H1 (cell line): ENCODE measurements at regions not wholly inside any gene's neighbourhood (a gene's known extent, or its start where the extent isn't known, plus 50 kb on each side); places are given as distances from the start of the nearest gene placed in this dataset.

Experiments
- CTCF ChIA-PET: fragments of 300-600 bp; sonication (Branson Sonifier 250); formaldehyde crosslinking; loops from one replicate; lab custom pipeline; 2021; ENCODE audit not compliant: partially characterized antibody; lab: Charles Lee
- POLR2A ChIA-PET: fragments of 300-600 bp; sonication (Branson Sonifier 250); formaldehyde crosslinking; loops from one replicate; lab custom pipeline; 2021; ENCODE audit warnings: inconsistent platforms; ENCODE audit not compliant: partially characterized antibody; lab: Charles Lee
- DNase-seq, 2 experiments: peaks; one replicate each; pipeline versions ENCODE4 v3.0.0 to v3.0.0-alpha.2; 2010 to 2022; ENCODE audit warnings: low spot score in 2 of 2, low read depth in 1 of 2, mixed read lengths in 1 of 2
- FAIRE-seq: peaks from 2 replicates; lab custom pipeline; 2011; peaks lifted over from hg19 to GRCh38; lab: Jason Lieb, UNC
- H2AFZ ChIP-seq: 2 replicates; pipeline ENCODE4 v1.8.1; 2012; ENCODE audit warnings: low read length, inconsistent platforms
- H2AK5ac ChIP-seq: 2 replicates; pipeline ENCODE4 v1.6.1; 2013; ENCODE audit warnings: low read depth, low read length
- H2BK120ac ChIP-seq: replicated peaks from 2 replicates; pipeline ENCODE3; 2013; ENCODE audit warnings: low read depth, low read length, inconsistent platforms
- H2BK12ac ChIP-seq: 2 replicates; pipeline ENCODE4 v1.6.1; 2013; ENCODE audit warnings: low read depth, low read length
- H2BK15ac ChIP-seq: 2 replicates; pipeline ENCODE4 v1.6.1; 2013; ENCODE audit warnings: low read length
- H2BK20ac ChIP-seq: 2 replicates; pipeline ENCODE4 v1.6.1; 2013; ENCODE audit warnings: low read length
- H2BK5ac ChIP-seq: 2 replicates; pipeline ENCODE4 v1.6.1; 2013; ENCODE audit warnings: low read depth, low read length
- H3K14ac ChIP-seq: 2 replicates; pipeline ENCODE4 v1.6.1; 2013; ENCODE audit warnings: inconsistent platforms; ENCODE audit not compliant: insufficient read length
- H3K18ac ChIP-seq: 2 replicates; pipeline ENCODE4 v1.6.1; 2013; ENCODE audit warnings: low read length; ENCODE audit errors: extremely low read depth
- H3K23ac ChIP-seq: 2 replicates; pipeline ENCODE4 v1.6.1; 2013; ENCODE audit warnings: inconsistent platforms; ENCODE audit not compliant: insufficient read length
- H3K23me2 ChIP-seq: 2 replicates; pipeline ENCODE4 v1.6.1; 2013; ENCODE audit warnings: low read depth, low read length
- H3K27ac ChIP-seq: 2 replicates; pipeline ENCODE4 v1.6.1; 2011; ENCODE audit warnings: low read depth, low read length, inconsistent platforms
- H3K27me3 ChIP-seq, 4 experiments: replicated peaks in 1 of 4; 1 replicate in 1 of 4; 2 replicates in 3 of 4; pipeline versions ENCODE4 v1.6.1 to v1.8.1; 2011 to 2013; ENCODE audit warnings: low read length in 3 of 4, mild to moderate bottlenecking in 3 of 4, inconsistent platforms in 2 of 4, mixed read lengths in 2 of 4, moderate library complexity in 1 of 4; ENCODE audit not compliant: control insufficient read depth in 3 of 4, insufficient read depth in 3 of 4; ENCODE audit errors: extremely low read depth in 1 of 4
- H3K36me3 ChIP-seq, 4 experiments: 2 replicates each; pipeline versions ENCODE4 v1.6.1 to v1.8.1; 2011 to 2013; ENCODE audit warnings: mild to moderate bottlenecking in 4 of 4, low read length in 3 of 4, moderate library complexity in 2 of 4, control low read depth in 1 of 4, inconsistent platforms in 1 of 4; ENCODE audit not compliant: insufficient read depth in 4 of 4, control insufficient read depth in 2 of 4
- H3K4ac ChIP-seq: replicated peaks from 2 replicates; pipeline ENCODE3; 2013; ENCODE audit warnings: low read length, low read depth, mixed read lengths, inconsistent platforms; ENCODE audit not compliant: insufficient read length
- H3K4me1 ChIP-seq, 4 experiments: replicated peaks in 1 of 4; 1 replicate in 1 of 4; 2 replicates in 3 of 4; pipeline versions ENCODE4 v1.6.1 to v1.8.1; 2011 to 2013; ENCODE audit warnings: low read length in 3 of 4, inconsistent platforms in 2 of 4, mixed read lengths in 1 of 4; ENCODE audit not compliant: insufficient read depth in 4 of 4, control insufficient read depth in 3 of 4
- H3K4me2 ChIP-seq, 2 experiments: 2 replicates each; pipeline versions ENCODE4 v1.6.1 to v1.8.1; 2011 to 2013; ENCODE audit warnings: low read depth in 2 of 2, low read length in 2 of 2, control low read depth in 1 of 2, inconsistent platforms in 1 of 2, mild to moderate bottlenecking in 1 of 2; ENCODE audit not compliant: insufficient read depth in 1 of 2
- H3K4me3 ChIP-seq, 4 experiments: fragments of 200-600, 300-600 bp in 1 of 4; sonication (generic), shearing (Covaris generic), sonication (Bioruptor Twin) in 1 of 4; 2 replicates each; pipeline versions ENCODE4 v1.5.1 to v1.8.1; 2011 to 2016; ENCODE audit warnings: low read length in 4 of 4, low read depth in 3 of 4, control low read depth in 2 of 4, inconsistent platforms in 2 of 4, mild to moderate bottlenecking in 2 of 4, mixed read lengths in 1 of 4, moderate library complexity in 1 of 4; ENCODE audit not compliant: insufficient read depth in 2 of 4; ENCODE audit errors: extremely low read depth in 1 of 4
- H3K56ac ChIP-seq: replicated peaks from 2 replicates; pipeline ENCODE3; 2013; ENCODE audit warnings: low read depth, mild to moderate bottlenecking, mixed read lengths, low read length, inconsistent platforms; ENCODE audit not compliant: insufficient read length
- H3K79me1 ChIP-seq: 2 replicates; pipeline ENCODE4 v1.6.1; 2013; ENCODE audit warnings: low read depth, low read length, control low read depth
- H3K79me2 ChIP-seq, 2 experiments: 2 replicates each; pipeline versions ENCODE4 v1.6.1 to v1.8.1; 2012 to 2013; ENCODE audit warnings: low read length in 2 of 2, mild to moderate bottlenecking in 2 of 2, inconsistent platforms in 1 of 2; ENCODE audit not compliant: insufficient read depth in 2 of 2, control insufficient read depth in 1 of 2
- H3K9ac ChIP-seq, 4 experiments: replicated peaks in 1 of 4; 1 replicate in 1 of 4; 2 replicates in 3 of 4; pipeline versions ENCODE4 v1.6.1 to v1.8.1; 2011 to 2013; ENCODE audit warnings: low read depth in 3 of 4, low read length in 3 of 4, control low read depth in 2 of 4, mild to moderate bottlenecking in 2 of 4, moderate library complexity in 2 of 4, inconsistent platforms in 1 of 4; ENCODE audit errors: extremely low read depth in 1 of 4
- H3K9me3 ChIP-seq, 2 experiments: 2 replicates each; pipeline versions ENCODE4 v1.6.1 to v1.8.1; 2012 to 2013; ENCODE audit warnings: mild to moderate bottlenecking in 2 of 2, moderate library complexity in 2 of 2, control low read depth in 1 of 2, inconsistent platforms in 1 of 2, low read depth in 1 of 2, low read length in 1 of 2, mixed read lengths in 1 of 2; ENCODE audit not compliant: insufficient read depth in 2 of 2
- H4K20me1 ChIP-seq, 2 experiments: replicated peaks in 1 of 2; 2 replicates each; pipeline versions ENCODE3 to v1.8.1; 2011 to 2013; ENCODE audit warnings: inconsistent platforms in 2 of 2, low read length in 2 of 2, mild to moderate bottlenecking in 1 of 2; ENCODE audit not compliant: insufficient read depth in 2 of 2, control insufficient read depth in 1 of 2
- H4K5ac ChIP-seq: 2 replicates; pipeline ENCODE4 v1.6.1; 2013; ENCODE audit warnings: low read length, low read depth, mixed read lengths, inconsistent platforms; ENCODE audit not compliant: insufficient read length
- H4K8ac ChIP-seq: 2 replicates; pipeline ENCODE4 v1.8.0; 2013; ENCODE audit warnings: mild to moderate bottlenecking, moderate library complexity, low read length, inconsistent platforms; ENCODE audit not compliant: insufficient read depth; ENCODE audit errors: extremely low read depth
- H4K91ac ChIP-seq: replicated peaks from 2 replicates; pipeline ENCODE3; 2013; ENCODE audit warnings: low read length, mixed read lengths, inconsistent platforms; ENCODE audit not compliant: insufficient read length
- ATF3 ChIP-seq: IDR thresholded peaks from 2 replicates; pipeline ENCODE4 v1.6.1; 2011; ENCODE audit warnings: low read depth, mild to moderate bottlenecking, low read length; ENCODE audit not compliant: insufficient read depth
- BCL11A ChIP-seq, 2 experiments: IDR thresholded peaks; one replicate each; pipeline ENCODE4 v1.6.1; 2011; ENCODE audit warnings: low read depth in 2 of 2, low read length in 2 of 2, mild to moderate bottlenecking in 2 of 2
- CHD2 ChIP-seq: IDR thresholded peaks from 2 replicates; pipeline ENCODE4 v1.6.1; 2012; ENCODE audit warnings: low read length, improper control_type of control experiment
- EZH2 ChIP-seq: fragments of 200-600 bp; sonication (generic); IDR thresholded peaks from 2 replicates; pipeline ENCODE4 v1.7.1; 2012; ENCODE audit warnings: low read depth, mild to moderate bottlenecking, moderate library complexity, low read length, inconsistent platforms; ENCODE audit not compliant: severe bottlenecking
- POLR2AphosphoS5 ChIP-seq: IDR thresholded peaks from 2 replicates; pipeline ENCODE4 v1.6.1; 2011; ENCODE audit warnings: low read depth, low read length
- TBP ChIP-seq: IDR thresholded peaks from 2 replicates; pipeline ENCODE4 v1.6.1; 2011; ENCODE audit warnings: low read depth, low read length, improper control_type of control experiment
- USF2 ChIP-seq: IDR thresholded peaks from 2 replicates; pipeline ENCODE4 v1.6.1; 2011; ENCODE audit warnings: low read length, improper control_type of control experiment
- WGBS, 2 experiments: shearing (Covaris generic) in 1 of 2; methylation state at CpG; one replicate each; pipeline versions ENCODE4 v1.1.6 to v1.1.7; 2013 to 2015; ENCODE audit warnings: low lambda C conversion rate in 2 of 2, mixed read lengths in 2 of 2, inconsistent platforms in 1 of 2, low coverage in 1 of 2, missing lambda C conversion rate in 1 of 2; ENCODE audit not compliant: insufficient replicate concordance in 2 of 2, insufficient coverage in 1 of 2, insufficient read length in 1 of 2; ENCODE audit errors: extremely low coverage in 1 of 2, missing lambda C conversion rate in 1 of 2; 5-methylcytosine and 5-hydroxymethylcytosine counted together

GRCh38 chr2:9741110-9741509 lies 102.2 kb upstream of the TAF1B start:
- Histone ChIP-seq H2AK5ac (no peak overlapping the region), H4K91ac (no peak overlapping the region), H4K8ac (no peak overlapping the region), H3K4ac (no peak overlapping the region), H3K23me2 (peaks cover 2% of the 10 kb centered on the region; the same call in 1 of the 2 replicates), H3K9ac (no peak overlapping the region), H4K5ac (no peak overlapping the region), H3K4me3 (no peak overlapping the region), H3K23ac (no peak overlapping the region), H2BK15ac (no peak overlapping the region), H3K4me1 (no peaks in the 10 kb centered on the region; a peak in 1 of 7 replicates), H2BK12ac (no peak overlapping the region), H2BK20ac (no peak overlapping the region), H3K14ac (no peak overlapping the region), H2AFZ (no peak overlapping the region), H3K27ac (no peak overlapping the region), H3K79me1 (no peaks in the 10 kb centered on the region), H3K9me3 (peaks cover 5 to 19% of the 10 kb centered on the region in 2 experiments; a peak in 3 of 4 replicates), H3K4me2 (no peak overlapping the region), H3K18ac (no peak overlapping the region), H3K27me3 (no peaks in the 10 kb centered on the region), H2BK5ac (no peak overlapping the region), H2BK120ac (no peak overlapping the region), H3K36me3 (no peaks in the 10 kb centered on the region), H4K20me1 (no peaks in the 10 kb centered on the region), H3K79me2 (no peaks in the 10 kb centered on the region), H3K56ac (no peak overlapping the region)
- 81% methylated on average over 6 of the region's 6 CpGs; no CpG with 5 or more reads in 1 of the 2 experiments for WGBS, 2 experiments
- FAIRE-seq (no peak), DNase-seq (no peak)
- POLR2A ChIA-PET, result no interaction called here
- CTCF ChIA-PET, result interaction anchor here (1.4 kb wide), 1 partner anchor 28 kb away, joined by 3 read pairs; no protein-coding TSS in a partner anchor
- TF ChIP-seq TBP (no peak), ATF3 (no peak), USF2 (no peak), EZH2 (no peak), POLR2AphosphoS5 (no peak), CHD2 (no peak), BCL11A (IDR thresholded peaks at IDR 0.05; ENCODE audit: low read depth in 2 of 2, low read length in 2 of 2) (no peak)
